Progenitor cell of endocrine pancreas (in vitro differentiated cells): ENCODE measurements at regions not wholly inside any gene's neighbourhood (a gene's known extent, or its start where the extent isn't known, plus 50 kb on each side); places are given as distances from the start of the nearest gene placed in this dataset.
A peak's percentile ranks its signal among the peaks of the same experiment; 100 is the strongest.

Experiments
- DNase-seq: peaks from one replicate; pipeline ENCODE4 v3.0.0; 2021; ENCODE audit warnings: low spot score; ENCODE audit not compliant: unreplicated experiment
- H3K27ac Mint-ChIP-seq: 2 replicates; pipeline ENCODE4 v1.8.0; 2021; ENCODE audit warnings: mild to moderate bottlenecking, moderate library complexity, mixed read lengths
- H3K27me3 Mint-ChIP-seq: 2 replicates; pipeline ENCODE4 v1.8.0; 2021; ENCODE audit warnings: mixed read lengths
- H3K36me3 Mint-ChIP-seq: 2 replicates; pipeline ENCODE4 v1.8.0; 2022; ENCODE audit warnings: mixed read lengths; ENCODE audit not compliant: insufficient read depth
- H3K4me1 Mint-ChIP-seq: 2 replicates; pipeline ENCODE4 v1.8.0; 2021; ENCODE audit warnings: low read depth, mixed read lengths
- H3K4me3 Mint-ChIP-seq: 2 replicates; pipeline ENCODE4 v1.8.0; 2021; ENCODE audit warnings: low read depth, mild to moderate bottlenecking, moderate library complexity, mixed read lengths
- H3K9me3 Mint-ChIP-seq: 2 replicates; pipeline ENCODE4 v1.8.0; 2021; ENCODE audit warnings: low read depth, mixed read lengths
- TF ChIP-seq, protein P1 (sequence below): fragments of 200-600 bp; sonication (generic); IDR thresholded peaks from one replicate; pipeline ENCODE4 v1.5.0; 2021; ENCODE audit warnings: antibody characterized with exemption, mild to moderate bottlenecking; ENCODE audit not compliant: unreplicated experiment

DNA sequence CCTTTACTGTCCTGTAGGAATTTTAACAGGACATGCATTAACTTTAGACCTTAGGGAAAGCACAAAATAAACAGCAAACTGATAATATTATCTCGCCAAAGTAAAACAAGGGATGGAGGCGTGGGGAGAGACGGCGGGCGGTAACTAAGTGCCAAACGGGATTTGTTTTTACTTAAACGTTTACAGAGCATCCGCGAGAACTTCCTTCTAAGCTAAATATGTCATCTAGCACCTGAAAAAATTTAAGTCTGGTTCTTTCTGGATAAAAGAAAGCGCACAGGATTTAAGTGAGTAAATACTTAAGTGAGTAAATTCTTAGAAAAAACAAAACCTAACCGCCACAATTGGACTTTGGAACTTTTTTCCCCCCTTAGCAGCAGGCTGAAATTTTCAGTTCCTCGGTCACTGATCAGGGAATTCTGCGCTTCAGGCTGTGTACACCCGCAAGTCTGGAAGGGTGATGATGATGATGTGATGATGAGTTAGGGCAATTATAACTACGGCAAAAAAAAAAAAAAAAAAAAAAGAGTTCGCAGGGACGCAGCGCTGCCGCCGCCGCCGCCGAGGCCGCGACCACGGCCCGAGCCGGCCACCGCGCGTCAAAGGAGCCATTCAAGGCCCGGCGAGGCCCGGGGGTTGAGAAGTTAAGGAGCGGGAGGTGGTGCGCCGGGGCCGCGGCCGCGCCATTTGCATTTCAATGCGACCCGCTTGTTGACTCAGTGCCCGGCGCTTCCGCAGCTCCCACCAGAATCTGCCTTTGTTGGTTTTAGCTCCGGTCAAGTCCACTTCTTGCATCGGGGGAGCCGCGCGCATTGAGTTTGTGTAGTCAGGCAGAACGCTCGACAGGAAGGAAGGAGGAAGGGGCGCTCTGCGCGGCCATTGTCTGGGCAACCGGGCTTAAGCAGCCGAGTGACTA, 108.8 kb downstream of the SPRY1 start:
- TF ChIP-seq, protein P1, sequence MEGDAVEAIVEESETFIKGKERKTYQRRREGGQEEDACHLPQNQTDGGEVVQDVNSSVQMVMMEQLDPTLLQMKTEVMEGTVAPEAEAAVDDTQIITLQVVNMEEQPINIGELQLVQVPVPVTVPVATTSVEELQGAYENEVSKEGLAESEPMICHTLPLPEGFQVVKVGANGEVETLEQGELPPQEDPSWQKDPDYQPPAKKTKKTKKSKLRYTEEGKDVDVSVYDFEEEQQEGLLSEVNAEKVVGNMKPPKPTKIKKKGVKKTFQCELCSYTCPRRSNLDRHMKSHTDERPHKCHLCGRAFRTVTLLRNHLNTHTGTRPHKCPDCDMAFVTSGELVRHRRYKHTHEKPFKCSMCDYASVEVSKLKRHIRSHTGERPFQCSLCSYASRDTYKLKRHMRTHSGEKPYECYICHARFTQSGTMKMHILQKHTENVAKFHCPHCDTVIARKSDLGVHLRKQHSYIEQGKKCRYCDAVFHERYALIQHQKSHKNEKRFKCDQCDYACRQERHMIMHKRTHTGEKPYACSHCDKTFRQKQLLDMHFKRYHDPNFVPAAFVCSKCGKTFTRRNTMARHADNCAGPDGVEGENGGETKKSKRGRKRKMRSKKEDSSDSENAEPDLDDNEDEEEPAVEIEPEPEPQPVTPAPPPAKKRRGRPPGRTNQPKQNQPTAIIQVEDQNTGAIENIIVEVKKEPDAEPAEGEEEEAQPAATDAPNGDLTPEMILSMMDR = no peak
- H3K36me3 Mint-ChIP-seq = no peaks in the 10 kb centered on the region
- no peaks in the 10 kb centered on the region for H3K27me3 Mint-ChIP-seq
- peaks cover 29% of the 10 kb centered on the region for H3K4me1 Mint-ChIP-seq
- H3K27ac Mint-ChIP-seq = peak overlapping the region; percentile 99
- H3K9me3 Mint-ChIP-seq = no peaks in the 10 kb centered on the region
- H3K4me3 Mint-ChIP-seq = peak overlapping the region; percentile 85
- DNase-seq = peak; percentile 75

DNA sequence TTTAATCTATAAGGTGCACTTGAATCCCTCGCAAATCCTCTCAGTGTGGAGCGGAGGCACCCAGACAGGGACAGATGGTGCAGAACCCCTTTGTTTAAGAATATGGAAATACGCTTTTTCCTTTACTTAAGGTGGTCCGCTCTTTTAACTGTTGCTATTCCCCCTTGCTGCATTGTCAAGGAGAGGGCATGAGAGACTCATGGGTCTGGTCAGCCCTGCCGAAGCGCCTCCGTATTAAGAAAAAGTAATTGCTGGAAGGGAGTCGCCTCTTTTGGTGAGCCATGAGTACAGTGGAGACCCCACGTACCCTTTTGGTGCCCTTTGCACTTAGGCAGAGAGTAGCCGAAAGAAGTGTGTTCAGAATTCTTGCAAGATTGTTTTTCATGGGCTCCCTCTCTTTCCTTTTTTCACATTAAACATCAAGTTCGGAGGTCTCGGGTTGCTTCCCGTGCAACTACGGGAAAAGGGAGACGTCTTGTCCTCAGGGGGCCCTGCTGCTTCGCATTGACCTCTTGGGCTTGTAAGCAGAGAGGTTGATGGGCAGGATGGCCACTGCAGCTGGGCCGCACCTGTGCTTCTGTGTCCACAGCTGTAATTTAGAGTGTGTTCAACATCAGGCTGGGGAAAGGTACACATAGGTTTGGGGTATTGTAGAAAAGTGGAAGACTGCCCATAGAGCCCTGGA, 109.6 kb downstream of the SPRY1 start:
- DNase-seq = no peak
- TF ChIP-seq, protein P1 = no peak

DNA sequence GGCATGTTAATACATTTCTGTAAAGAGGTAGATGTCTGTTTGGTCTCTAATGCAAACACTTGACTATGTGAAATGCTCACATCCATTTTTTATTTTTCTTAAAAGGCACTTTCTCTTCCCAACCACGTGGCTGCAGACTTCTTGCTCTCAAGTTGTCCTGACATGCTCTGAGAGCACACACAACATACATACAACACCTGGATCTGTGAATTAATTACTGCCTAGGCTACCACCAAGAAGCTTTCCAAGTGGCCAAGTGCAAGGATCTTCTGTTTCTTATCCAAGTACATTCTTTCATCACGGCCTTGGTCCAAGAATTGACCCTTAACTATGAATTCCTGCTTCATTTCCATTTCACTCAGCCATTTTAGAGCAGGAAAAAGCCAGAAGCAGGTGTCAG, 110.8 kb downstream of the SPRY1 start:
- no peak for DNase-seq
- TF ChIP-seq, protein P1 = no peak
- Mint-ChIP-seq H3K36me3 (no peaks in the 10 kb centered on the region), H3K9me3 (no peaks in the 10 kb centered on the region), H3K27ac (peak overlapping the region; percentile 9), H3K4me3 (no peak overlapping the region), H3K27me3 (no peaks in the 10 kb centered on the region), H3K4me1 (peaks cover 30% of the 10 kb centered on the region)

More for the DNA sequence above, 109.6 kb downstream of the SPRY1 start:
- Mint-ChIP-seq H3K4me1 (peaks cover 30% of the 10 kb centered on the region), H3K9me3 (no peaks in the 10 kb centered on the region), H3K36me3 (no peaks in the 10 kb centered on the region), H3K4me3 (peak overlapping the region; percentile 85), H3K27ac (peak overlapping the region; percentile 99), H3K27me3 (no peaks in the 10 kb centered on the region)

DNA sequence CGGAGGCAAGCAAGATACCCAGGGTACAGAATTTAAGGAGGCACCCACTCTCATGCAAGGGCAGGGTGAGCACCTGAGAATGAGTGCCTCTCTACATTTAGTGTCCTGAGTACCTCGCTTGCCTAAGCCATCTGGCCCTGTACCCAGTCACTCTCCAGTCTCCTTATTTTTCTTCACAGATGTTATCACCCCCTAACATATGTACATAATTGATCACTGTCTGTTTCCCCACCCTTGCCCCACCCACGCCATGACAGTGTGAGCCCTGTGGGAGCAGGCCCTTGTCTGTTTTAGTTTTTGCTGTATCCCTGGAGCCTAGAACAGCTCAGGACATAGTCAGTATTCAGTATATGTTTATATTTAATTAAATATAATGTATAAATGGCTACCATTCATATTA, 113.6 kb downstream of the SPRY1 start:
- DNase-seq = no peak
- H3K27ac Mint-ChIP-seq = no peak overlapping the region
- peaks cover 4% of the 10 kb centered on the region for H3K9me3 Mint-ChIP-seq
- TF ChIP-seq, protein P1 = no peak
- H3K27me3 Mint-ChIP-seq = no peaks in the 10 kb centered on the region
- no peak overlapping the region for H3K4me3 Mint-ChIP-seq
- peaks cover 34% of the 10 kb centered on the region for H3K4me1 Mint-ChIP-seq
- no peaks in the 10 kb centered on the region for H3K36me3 Mint-ChIP-seq

DNA sequence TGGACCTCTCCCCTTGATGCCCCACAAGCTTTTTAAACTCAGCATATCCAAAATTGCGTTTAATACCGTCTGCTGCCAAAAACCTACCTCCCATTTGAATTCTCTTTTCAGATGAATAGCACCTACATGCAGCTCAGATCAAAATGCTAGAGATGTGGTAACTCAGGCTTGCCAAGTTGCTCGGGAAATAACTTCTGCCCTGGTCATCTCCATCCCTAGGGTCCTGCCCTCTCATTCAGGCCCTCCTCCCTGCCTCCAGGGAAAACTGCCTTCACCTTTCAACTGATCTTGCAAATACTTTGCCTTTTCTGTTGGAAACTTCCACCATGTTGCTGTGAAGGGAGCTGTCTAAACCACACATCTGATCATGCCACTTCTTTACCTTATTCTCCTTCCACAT, 114.1 kb downstream of the SPRY1 start:
- peaks cover 4% of the 10 kb centered on the region for H3K9me3 Mint-ChIP-seq

More for the DNA sequence above, 114.1 kb downstream of the SPRY1 start:
- no peak overlapping the region for H3K27ac Mint-ChIP-seq
- H3K27me3 Mint-ChIP-seq = no peaks in the 10 kb centered on the region
- H3K4me3 Mint-ChIP-seq = no peak overlapping the region
- TF ChIP-seq, protein P1 = no peak
- no peak for DNase-seq
- H3K36me3 Mint-ChIP-seq = no peaks in the 10 kb centered on the region
- H3K4me1 Mint-ChIP-seq = peaks cover 34% of the 10 kb centered on the region
